ENCODE measurements at regions not wholly inside any gene's neighbourhood (a gene's known extent, or its start where the extent isn't known, plus 50 kb on each side); places are given as distances from the start of the nearest gene placed in this dataset.
"Not testable (repeated sequence)": the region's sequence is repeated elsewhere in the genome, so short reads cannot be mapped to it uniquely, and the experiment has no call there.

DNA sequence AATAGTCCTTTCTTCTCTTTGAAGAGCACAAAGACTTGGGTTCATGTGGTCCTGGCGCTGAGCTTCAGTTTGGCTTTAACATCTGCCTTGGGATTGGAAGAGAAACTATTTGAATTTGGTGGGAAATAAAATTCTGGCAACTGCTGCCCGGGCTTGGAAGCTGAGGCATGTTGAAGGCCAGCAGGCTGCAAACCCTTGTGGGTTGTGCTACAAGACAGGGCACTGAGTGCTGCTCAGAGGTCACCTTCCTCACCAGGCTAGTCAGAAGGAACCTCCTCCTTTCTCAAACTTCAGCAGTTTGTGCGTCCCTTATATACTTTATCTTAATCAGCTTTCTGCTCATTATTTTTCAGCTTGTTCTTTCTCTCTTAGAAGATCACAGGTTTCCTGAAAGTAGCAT lies 238.4 kb upstream of the TBX18 start:
- H3K27me3 ChIP-seq, result no peaks in the 10 kb centered on the region
- 77 to 82% methylated on average over 3 of the region's 3 CpGs for WGBS, 2 donors
- no peak overlapping the region for H3K4me3 ChIP-seq
- intact Hi-C loops (cut with DNase I), result no loop called here
- no peak for DNase-seq
- TF ChIP-seq EP300 (IDR thresholded peaks at IDR 0.05), result no peak
- TF ChIP-seq POLR2A (IDR thresholded peaks at IDR 0.05), result no peak
- no peak for TF ChIP-seq CTCF (IDR thresholded peaks at IDR 0.05)
- TF ChIP-seq POLR2AphosphoS5 (IDR thresholded peaks at IDR 0.05), result no peak
- no peaks in the 10 kb centered on the region for H3K36me3 ChIP-seq
- no peaks in the 10 kb centered on the region for H3K4me1 ChIP-seq
- H3K27ac ChIP-seq, result no peak overlapping the region
- no peaks in the 10 kb centered on the region for H3K9me3 ChIP-seq

DNA sequence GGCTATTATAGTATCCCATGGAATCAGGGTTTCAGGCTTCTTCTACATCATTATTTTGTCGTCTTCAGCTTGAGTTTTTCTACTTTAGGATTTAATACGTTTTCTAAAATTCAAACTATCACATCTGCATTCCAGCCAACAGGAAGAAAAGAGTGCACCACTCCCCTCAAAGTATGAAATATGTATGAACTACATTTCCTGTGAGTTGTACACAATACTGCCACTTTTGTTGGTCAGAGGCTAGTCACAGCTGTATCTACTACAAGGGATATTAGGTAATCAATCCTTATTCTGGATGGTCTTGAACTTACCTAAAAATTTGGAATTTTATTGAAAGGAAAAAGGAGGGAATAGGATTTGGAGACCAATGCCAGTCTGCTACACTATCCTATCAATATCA lies 235.6 kb upstream of the TBX18 start:
- no peaks in the 10 kb centered on the region for H3K27me3 ChIP-seq
- intact Hi-C loops (cut with DNase I), result no loop called here
- H3K36me3 ChIP-seq, result no peaks in the 10 kb centered on the region
- TF ChIP-seq EP300 (IDR thresholded peaks at IDR 0.05), result no peak
- no peak for TF ChIP-seq POLR2AphosphoS5 (IDR thresholded peaks at IDR 0.05)
- no peak for TF ChIP-seq CTCF (IDR thresholded peaks at IDR 0.05)
- no peak for TF ChIP-seq POLR2A (IDR thresholded peaks at IDR 0.05)
- no peaks in the 10 kb centered on the region for H3K9me3 ChIP-seq
- no peak overlapping the region for H3K27ac ChIP-seq
- H3K4me3 ChIP-seq, result no peak overlapping the region
- no peaks in the 10 kb centered on the region for H3K4me1 ChIP-seq
- no peak for DNase-seq
- 73 to 75% methylated on average over 2 of the region's 2 CpGs for WGBS, 2 donors

DNA sequence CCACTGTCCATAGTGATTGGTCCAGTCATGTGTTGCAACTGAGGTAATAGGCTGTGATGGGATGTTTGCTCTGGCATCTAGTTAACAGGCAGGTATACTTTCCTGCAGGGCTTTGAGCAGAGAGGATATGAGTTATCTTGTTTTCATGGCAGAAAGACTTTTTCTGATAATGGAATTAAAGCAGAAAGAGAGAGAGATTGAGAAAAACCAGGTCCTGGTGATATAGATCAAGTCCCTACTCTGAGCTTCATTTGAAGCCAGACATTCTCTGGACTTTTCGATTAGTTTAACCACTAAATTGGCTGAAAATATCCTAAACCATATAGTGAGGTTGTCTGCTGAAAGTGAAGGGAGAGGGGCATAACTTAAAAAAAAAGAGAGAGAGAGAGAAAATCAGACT lies 233.8 kb upstream of the TBX18 start:
- H3K9me3 ChIP-seq, result no peaks in the 10 kb centered on the region
- intact Hi-C loops (cut with DNase I), result no loop called here
- no peaks in the 10 kb centered on the region for H3K27me3 ChIP-seq
- no peak for TF ChIP-seq POLR2AphosphoS5 (IDR thresholded peaks at IDR 0.05)
- no peak for TF ChIP-seq EP300 (IDR thresholded peaks at IDR 0.05)
- TF ChIP-seq POLR2A (IDR thresholded peaks at IDR 0.05), result no peak
- no peak for TF ChIP-seq CTCF (IDR thresholded peaks at IDR 0.05)
- 0 to 37% methylated on average over 1 of the region's 1 CpG for WGBS, 2 donors
- H3K4me1 ChIP-seq, result no peaks in the 10 kb centered on the region
- no peaks in the 10 kb centered on the region for H3K36me3 ChIP-seq
- H3K27ac ChIP-seq, result no peak overlapping the region
- no peak overlapping the region for H3K4me3 ChIP-seq
- DNase-seq, result no peak

DNA sequence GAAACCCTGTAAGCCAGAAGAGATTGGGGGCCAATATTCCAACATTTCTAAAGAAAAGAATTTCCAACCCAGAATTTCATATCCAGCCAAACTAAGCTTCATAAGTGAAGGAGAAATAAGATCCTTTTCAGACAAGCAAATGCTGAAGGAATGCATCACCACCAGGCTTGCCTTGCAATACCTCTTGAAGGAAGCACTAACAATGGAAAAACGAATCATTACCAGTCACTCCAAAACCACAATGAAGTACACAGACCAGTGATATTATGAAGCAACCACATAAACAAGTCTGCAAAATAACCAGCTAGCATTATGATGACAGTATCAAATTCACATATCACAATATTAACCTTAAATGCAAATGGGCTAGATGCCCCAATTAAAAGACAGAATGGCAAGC lies 224.4 kb upstream of the TBX18 start:
- H3K27ac ChIP-seq; H3K4me3 ChIP-seq; DNase-seq; H3K27me3 ChIP-seq; H3K9me3 ChIP-seq; H3K36me3 ChIP-seq; H3K4me1 ChIP-seq; intact Hi-C loops (cut with DNase I): not testable (repeated sequence)
- 19 to 58% methylated on average over 1 of the region's 1 CpG for WGBS, 2 donors

DNA sequence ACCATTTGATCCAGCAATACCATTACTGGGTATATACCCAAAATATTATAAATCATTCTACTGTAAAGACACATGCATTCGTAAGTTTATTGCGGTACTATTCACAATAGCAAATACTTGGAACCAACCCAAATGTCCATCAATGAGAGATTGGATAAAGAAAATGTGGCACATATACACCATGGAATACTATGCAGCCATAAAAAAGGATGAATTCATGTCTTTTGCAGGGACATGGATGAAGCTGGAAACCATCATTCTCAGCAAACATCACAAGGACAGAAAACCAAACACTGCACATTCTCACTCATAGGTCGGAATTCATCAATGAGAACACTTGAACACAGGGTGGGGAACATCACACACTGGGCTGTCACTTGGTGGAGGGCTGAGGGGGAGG lies 221.1 kb upstream of the TBX18 start:
- H3K4me1 ChIP-seq; intact Hi-C loops (cut with DNase I); H3K27ac ChIP-seq; H3K27me3 ChIP-seq; H3K9me3 ChIP-seq; DNase-seq; H3K36me3 ChIP-seq; H3K4me3 ChIP-seq: not testable (repeated sequence)
- 88 to 89% methylated on average over 3 of the region's 3 CpGs for WGBS, 2 donors

DNA sequence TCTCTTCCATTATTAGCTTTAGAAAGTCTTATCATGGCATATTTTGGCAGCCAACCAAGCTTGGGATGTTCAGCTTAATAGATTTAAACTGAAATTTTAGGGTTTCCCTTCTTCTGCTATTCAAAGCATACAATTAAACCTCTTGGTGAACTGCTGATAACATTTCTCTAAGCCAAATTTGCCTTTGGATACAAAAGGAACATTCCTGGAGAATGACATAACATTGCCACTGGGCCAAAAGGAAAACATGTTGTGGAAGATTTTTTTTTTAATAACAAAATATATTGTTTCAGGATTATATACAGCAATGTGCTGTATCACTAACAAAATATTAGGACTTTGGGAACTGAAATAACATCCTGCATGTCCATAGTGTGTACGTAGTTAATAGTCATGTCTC lies 215.1 kb upstream of the TBX18 start:
- intact Hi-C loops (cut with DNase I), result no loop called here
- no peak for DNase-seq
- no peak overlapping the region for H3K27ac ChIP-seq
- TF ChIP-seq POLR2AphosphoS5 (IDR thresholded peaks at IDR 0.05), result no peak
- TF ChIP-seq POLR2A (IDR thresholded peaks at IDR 0.05), result no peak
- no peak for TF ChIP-seq EP300 (IDR thresholded peaks at IDR 0.05)
- TF ChIP-seq CTCF (IDR thresholded peaks at IDR 0.05), result no peak
- no peaks in the 10 kb centered on the region for H3K27me3 ChIP-seq
- H3K36me3 ChIP-seq, result no peaks in the 10 kb centered on the region
- no peak overlapping the region for H3K4me3 ChIP-seq
- H3K4me1 ChIP-seq, result no peaks in the 10 kb centered on the region
- 75 to 86% methylated on average over 1 of the region's 1 CpG for WGBS, 2 donors
- no peaks in the 10 kb centered on the region for H3K9me3 ChIP-seq

Data from sigmoid colon (tissue), 6 donors.